IMR-90 (cell line): ENCODE measurements at regions not wholly inside any gene's neighbourhood (a gene's known extent, or its start where the extent isn't known, plus 50 kb on each side); places are given as distances from the start of the nearest gene placed in this dataset.

Experiments
- ATAC-seq: fragments of 200-7000 bp; cut with Tn5 transposase; 2 replicates; pipeline ENCODE4 v1.9.1; 2020; ENCODE audit warnings: low read depth, mild to moderate bottlenecking, moderate library complexity
- BruUV-seq: library from RNA; stranded (reverse); fragments of 400-500 nt; replicated peaks from 2 replicates; lab custom pipeline; 2021; lab: Mats Ljungman, UMichigan
- CTCF ChIA-PET: fragments of 300-600 bp; formaldehyde crosslinking; extraction: SDS; loops from one replicate; lab custom pipeline; 2021; ENCODE audit warnings: antibody characterized with exemption; lab: Yijun Ruan, JAX
- POLR2A ChIA-PET: fragments of 300-600 bp; sonication (Branson Sonifier 250); formaldehyde crosslinking; loops from one replicate; lab custom pipeline; 2022; ENCODE audit warnings: antibody characterized with exemption; ENCODE audit not compliant: unreplicated experiment; lab: Charles Lee
- DNase-seq: peaks from one replicate; pipeline ENCODE4 v3.0.0; 2013
- H2AFZ ChIP-seq: replicated peaks from 2 replicates; pipeline ENCODE3; 2013; ENCODE audit warnings: low read length, mild to moderate bottlenecking; ENCODE audit not compliant: poor library complexity
- H2AK5ac ChIP-seq: 2 replicates; pipeline ENCODE4 v1.6.1; 2013; ENCODE audit warnings: low read depth, low read length, inconsistent platforms
- H2AK9ac ChIP-seq: replicated peaks from 2 replicates; pipeline ENCODE3; 2013; ENCODE audit warnings: mild to moderate bottlenecking, low read depth, low read length, moderate library complexity; ENCODE audit not compliant: poor library complexity
- H2BK120ac ChIP-seq: 2 replicates; pipeline ENCODE4 v1.6.1; 2013; ENCODE audit warnings: low read depth, low read length, inconsistent platforms
- H2BK15ac ChIP-seq: 3 replicates; pipeline ENCODE4 v1.6.1; 2013; ENCODE audit warnings: low read depth, low read length, inconsistent platforms
- H2BK20ac ChIP-seq: 2 replicates; pipeline ENCODE4 v1.6.1; 2013; ENCODE audit warnings: low read depth, mild to moderate bottlenecking, inconsistent platforms, low read length, moderate library complexity
- H2BK5ac ChIP-seq: 2 replicates; pipeline ENCODE4 v1.6.1; 2013; ENCODE audit warnings: mild to moderate bottlenecking, low read depth, low read length, inconsistent platforms; ENCODE audit not compliant: poor library complexity, severe bottlenecking
- H3K14ac ChIP-seq: replicated peaks from 2 replicates; pipeline ENCODE4 v1.6.1; 2013; ENCODE audit warnings: low read depth, low read length, inconsistent platforms
- H3K18ac ChIP-seq: 2 replicates; pipeline ENCODE4 v1.6.1; 2013; ENCODE audit warnings: low read depth, low read length, control low read depth
- H3K23ac ChIP-seq: 2 replicates; pipeline ENCODE4 v1.6.1; 2013; ENCODE audit warnings: low read depth, low read length, inconsistent platforms
- H3K27ac ChIP-seq: 2 replicates; pipeline ENCODE4 v1.5.1; 2013; ENCODE audit warnings: mild to moderate bottlenecking, control low read depth, low read length; ENCODE audit not compliant: insufficient read depth
- H3K27me3 ChIP-seq: 2 replicates; pipeline ENCODE4 v1.6.1; 2013; ENCODE audit warnings: low read length; ENCODE audit not compliant: control insufficient read depth, insufficient read depth
- H3K36me3 ChIP-seq: 2 replicates; pipeline ENCODE4 v1.6.1; 2013; ENCODE audit warnings: low read length, mixed read lengths; ENCODE audit not compliant: control insufficient read depth, insufficient read depth
- H3K4ac ChIP-seq: 2 replicates; pipeline ENCODE4 v1.6.1; 2013; ENCODE audit warnings: low read depth, low read length, inconsistent platforms
- H3K4me1 ChIP-seq: 2 replicates; pipeline ENCODE4 v1.6.1; 2013; ENCODE audit warnings: low read length, mixed read lengths; ENCODE audit not compliant: control insufficient read depth, insufficient read depth
- H3K4me2 ChIP-seq: 2 replicates; pipeline ENCODE4 v1.6.1; 2013; ENCODE audit warnings: low read depth, mild to moderate bottlenecking, control low read depth, low read length, moderate library complexity
- H3K4me3 ChIP-seq: 2 replicates; pipeline ENCODE4 v1.5.1; 2013; ENCODE audit warnings: low read depth, mild to moderate bottlenecking, control low read depth, low read length, moderate library complexity; ENCODE audit not compliant: insufficient read depth
- H3K56ac ChIP-seq: 2 replicates; pipeline ENCODE4 v1.6.1; 2013; ENCODE audit warnings: low read length, inconsistent platforms; ENCODE audit not compliant: insufficient read depth; ENCODE audit errors: extremely low read depth
- H3K79me1 ChIP-seq, 2 experiments: 2 replicates each; pipeline ENCODE4 v1.6.1; 2013; ENCODE audit warnings: low read length in 2 of 2, inconsistent platforms in 1 of 2, low read depth in 1 of 2
- H3K9ac ChIP-seq: 2 replicates; pipeline ENCODE4 v1.6.1; 2013; ENCODE audit warnings: low read depth, low read length, control low read depth
- H3K9me1 ChIP-seq: 2 replicates; pipeline ENCODE4 v1.6.1; 2013; ENCODE audit warnings: low read length, inconsistent platforms; ENCODE audit not compliant: insufficient read depth
- H3K9me3 ChIP-seq: 2 replicates; pipeline ENCODE4 v1.6.1; 2013; ENCODE audit warnings: low read length; ENCODE audit not compliant: control insufficient read depth, insufficient read depth
- H4K20me1 ChIP-seq: 2 replicates; pipeline ENCODE4 v1.6.1; 2013; ENCODE audit warnings: low read length, inconsistent platforms; ENCODE audit not compliant: insufficient read depth
- H4K5ac ChIP-seq: 2 replicates; pipeline ENCODE4 v1.6.1; 2013; ENCODE audit warnings: mild to moderate bottlenecking, low read depth, low read length, control low read depth
- H4K8ac ChIP-seq, 2 experiments: 2 replicates each; pipeline ENCODE4 v1.6.1; 2013; ENCODE audit warnings: low read depth in 2 of 2, low read length in 2 of 2, control low read depth in 1 of 2, inconsistent platforms in 1 of 2
- H4K91ac ChIP-seq: 2 replicates; pipeline ENCODE4 v1.6.1; 2013; ENCODE audit warnings: low read depth, low read length, inconsistent platforms; ENCODE audit not compliant: insufficient read depth
- CEBPB ChIP-seq: IDR thresholded peaks from 2 replicates; pipeline ENCODE4 v1.6.1; 2012; ENCODE audit warnings: low read depth, low read length, improper control_type of control experiment
- CHD1 ChIP-seq: IDR thresholded peaks from 2 replicates; pipeline ENCODE4 v1.6.1; 2012; ENCODE audit warnings: low read depth, low read length, improper control_type of control experiment
- ELK1 ChIP-seq: fragments of 150-350 bp; IDR thresholded peaks from 2 replicates; pipeline ENCODE4 v1.6.1; 2016; ENCODE audit warnings: low read depth, mild to moderate bottlenecking, low read length, moderate library complexity, borderline replicate concordance
- FOS ChIP-seq: fragments of 150-350 bp; IDR thresholded peaks from 2 replicates; pipeline ENCODE4 v1.6.1; 2016; ENCODE audit warnings: low read depth, low read length
- MAZ ChIP-seq: IDR thresholded peaks from 2 replicates; pipeline ENCODE4 v1.6.1; 2012; ENCODE audit warnings: low read depth, mild to moderate bottlenecking, low read length, improper control_type of control experiment, moderate library complexity, borderline replicate concordance
- NFE2L2 ChIP-seq: fragments of 150-350 bp; IDR thresholded peaks from 2 replicates; pipeline ENCODE4 v1.6.1; 2016; ENCODE audit warnings: low read depth, mild to moderate bottlenecking, low read length
- RAD21 ChIP-seq: IDR thresholded peaks from 2 replicates; pipeline ENCODE4 v1.6.1; 2012; ENCODE audit warnings: low read length, improper control_type of control experiment
- RCOR1 ChIP-seq: IDR thresholded peaks from 2 replicates; pipeline ENCODE4 v1.6.1; 2012; ENCODE audit warnings: mild to moderate bottlenecking, low read length, improper control_type of control experiment; ENCODE audit not compliant: insufficient replicate concordance
- USF2 ChIP-seq: fragments of 150-350 bp; IDR thresholded peaks from 2 replicates; pipeline ENCODE4 v1.6.1; 2017; ENCODE audit warnings: mild to moderate bottlenecking, antibody characterized with exemption, low read length, low read depth
- WGBS, 2 experiments: methylation state at CpG; one replicate each; pipeline versions ENCODE4 v1.1.5 to v1.1.7; 2013; ENCODE audit warnings: missing lambda C conversion rate in 2 of 2; ENCODE audit not compliant: insufficient read length in 1 of 2; ENCODE audit errors: extremely low coverage in 2 of 2; 5-methylcytosine and 5-hydroxymethylcytosine counted together
- dilution Hi-C: fragments of 300-500 bp; cut with HindIII; formaldehyde crosslinking; loops from one replicate; pipeline ENCODE4 v1.14.3; 2018; ENCODE audit warnings: low sequenced_read_pairs; ENCODE audit not compliant: unreplicated experiment
- in situ Hi-C: fragments of 300-500 bp; cut with MboI; formaldehyde crosslinking; loops from 3 replicates; pipeline ENCODE4 v1.14.3; 2019; ENCODE audit warnings: low sequenced_read_pairs, inconsistent platforms, mixed read lengths
- intact Hi-C: fragments of 100-400 bp; cut with micrococcal nuclease; formaldehyde crosslinking; loops from 2 replicates; pipeline ENCODE4 v1.10.0; 2022

GRCh38 chr16:9521749-9522370 is 430.4 kb downstream of the HAPSTR1 start:
- Histone ChIP-seq H3K14ac (no peak overlapping the region), H2BK120ac (no peak overlapping the region), H3K4me3 (no peak overlapping the region), H3K36me3 (no peaks in the 10 kb centered on the region), H3K9me1 (no peaks in the 10 kb centered on the region), H2BK20ac (no peak overlapping the region), H3K27me3 (no peaks in the 10 kb centered on the region), H3K9ac (no peak overlapping the region), H2AK9ac (no peak overlapping the region), H4K91ac (no peak overlapping the region), H3K9me3 (peaks cover 15% of the 10 kb centered on the region), H3K27ac (no peak overlapping the region), H3K4me2 (no peak overlapping the region), H2BK5ac (no peak overlapping the region), H3K4ac (no peak overlapping the region), H3K4me1 (no peaks in the 10 kb centered on the region), H3K18ac (no peak overlapping the region), H3K23ac (no peak overlapping the region), H4K5ac (no peak overlapping the region), H4K8ac (no peak overlapping the region), H2BK15ac (no peak overlapping the region), H3K79me1 (no peaks in the 10 kb centered on the region), H3K56ac (no peak overlapping the region), H2AFZ (no peak overlapping the region), H2AK5ac (no peak overlapping the region), H4K20me1 (no peaks in the 10 kb centered on the region)
- no TSS peak for BruUV-seq
- CTCF ChIA-PET: no interaction called here
- no peak for ATAC-seq
- in situ Hi-C loops: no loop called here
- no peak for DNase-seq
- dilution Hi-C loops: no loop called here
- TF ChIP-seq USF2 (no peak), RCOR1 (no peak), CHD1 (no peak), CEBPB (no peak), RAD21 (no peak), ELK1 (no peak), FOS (no peak), NFE2L2 (no peak), MAZ (no peak)
- POLR2A ChIA-PET: no interaction called here
- WGBS, 2 experiments: no CpG with 5 or more reads among the region's 7 CpGs
- intact Hi-C loops: no loop called here
